ENCODE measurements at regions not wholly inside any gene's neighbourhood (a gene's known extent, or its start where the extent isn't known, plus 50 kb on each side); places are given as distances from the start of the nearest gene placed in this dataset.

GRCh38 chr11:123362941-123363340 is 67.1 kb upstream of the GRAMD1B start:
- ChIA-PET POLR2A (no interaction called here), CTCF (interaction anchor here (1.2 kb wide), 1 partner anchor 43 kb away, joined by 3 read pairs; no protein-coding TSS in a partner anchor)
- no peak overlapping the region for H3K4me3 ChIP-seq
- no peak overlapping the region for H3K27ac ChIP-seq
- no peaks in the 10 kb centered on the region for H3K9me3 ChIP-seq
- no peak for DNase-seq (ENCODE audit: low read depth in 1 of 2, low spot score in 1 of 2)
- no peak overlapping the region for H3K4me2 ChIP-seq
- no peak for ATAC-seq
- no peaks in the 10 kb centered on the region for H3K4me1 ChIP-seq
- WGBS (ENCODE audit: missing lambda C conversion rate): 21% methylated on average over 9 of the region's 9 CpGs
- no peak for FAIRE-seq
- TF ChIP-seq RNF2 (IDR thresholded peaks at IDR 0.05; ENCODE audit: borderline replicate concordance, low read depth) (no peak), HEYL (CRISPR knock-in tag; IDR thresholded peaks at IDR 0.05) (no peak), JUNB (IDR thresholded peaks at IDR 0.05) (no peak), MYC (IDR thresholded peaks at IDR 0.05; ENCODE audit: borderline replicate concordance, low read length) (no peak), E2F6 (IDR thresholded peaks at IDR 0.05; ENCODE audit: borderline replicate concordance, low read depth) (no peak), USF2 (IDR thresholded peaks at IDR 0.05) (no peak), FOSL2 (IDR thresholded peaks at IDR 0.05) (no peak), FOSL2 (CRISPR knock-in tag; IDR thresholded peaks at IDR 0.05) (no peak)

- H3K4me2 ChIP-seq: no peak overlapping the region
- H3K27ac ChIP-seq: no peak overlapping the region
- ATAC-seq: no peak
- FAIRE-seq: no peak
- H3K4me1 ChIP-seq: no peaks in the 10 kb centered on the region
- no peak for TF ChIP-seq NR3C1 (IDR thresholded peaks at IDR 0.05)
- TF ChIP-seq EHF (CRISPR knock-in tag; IDR thresholded peaks at IDR 0.05): no peak
- TF ChIP-seq EP300 (IDR thresholded peaks at IDR 0.05): no peak
- no peak for TF ChIP-seq HDAC2 (IDR thresholded peaks at IDR 0.05)
- no peak for TF ChIP-seq SMC3 (IDR thresholded peaks at IDR 0.05)
- no peak for TF ChIP-seq POLR2AphosphoS2 (conservative IDR thresholded peaks at IDR 0.05; ENCODE audit: low read length)
- TF ChIP-seq FOSL2 (IDR thresholded peaks at IDR 0.05): no peak
- TF ChIP-seq FOSL2 (CRISPR knock-in tag; IDR thresholded peaks at IDR 0.05): no peak
- H3K9me3 ChIP-seq: no peaks in the 10 kb centered on the region
- DNase-seq (ENCODE audit: low read depth in 1 of 2, low spot score in 1 of 2): no peak
- POLR2A ChIA-PET: no interaction called here
- CTCF ChIA-PET: no interaction called here
- no peak overlapping the region for H3K4me3 ChIP-seq
Measured at GRCh38 chr11:123362186-123362585, 67.9 kb upstream of the GRAMD1B start.

GRCh38 chr11:123361110-123361509 is 69.0 kb upstream of the GRAMD1B start:
- Histone ChIP-seq H3K9me3 (no peaks in the 10 kb centered on the region), H3K4me2 (no peak overlapping the region), H3K4me1 (no peaks in the 10 kb centered on the region), H3K27ac (no peak overlapping the region), H3K4me3 (no peak overlapping the region)
- CTCF ChIA-PET: no interaction called here
- TF ChIP-seq KDM1A (IDR thresholded peaks at IDR 0.05; ENCODE audit: low read depth) (no peak), CTCF (IDR thresholded peaks at IDR 0.05) (no peak), HES2 (IDR thresholded peaks at IDR 0.05) (no peak), REST (IDR thresholded peaks at IDR 0.05) (no peak), NFE2L2 (conservative IDR thresholded peaks at IDR 0.05; ENCODE audit: low read length) (no peak), BHLHE40 (IDR thresholded peaks at IDR 0.05; ENCODE audit: low read depth, low read length) (no peak), HMGXB4 (CRISPR knock-in tag; IDR thresholded peaks at IDR 0.05; ENCODE audit: borderline replicate concordance) (no peak), JUNB (IDR thresholded peaks at IDR 0.05) (no peak), POLR2A (IDR thresholded peaks at IDR 0.05; ENCODE audit: low read length) (no peak), HDAC2 (IDR thresholded peaks at IDR 0.05) (no peak), SMC3 (IDR thresholded peaks at IDR 0.05) (no peak)
- ATAC-seq (no peak), DNase-seq (ENCODE audit: low read depth in 1 of 2, low spot score in 1 of 2) (no peak), FAIRE-seq (no peak)
- POLR2A ChIA-PET: no interaction called here
- WGBS (ENCODE audit: missing lambda C conversion rate): 31% methylated on average over 1 of the region's 1 CpG
